ENCODE measurements at regions not wholly inside any gene's neighbourhood (a gene's known extent, or its start where the extent isn't known, plus 50 kb on each side); places are given as distances from the start of the nearest gene placed in this dataset.

DNA sequence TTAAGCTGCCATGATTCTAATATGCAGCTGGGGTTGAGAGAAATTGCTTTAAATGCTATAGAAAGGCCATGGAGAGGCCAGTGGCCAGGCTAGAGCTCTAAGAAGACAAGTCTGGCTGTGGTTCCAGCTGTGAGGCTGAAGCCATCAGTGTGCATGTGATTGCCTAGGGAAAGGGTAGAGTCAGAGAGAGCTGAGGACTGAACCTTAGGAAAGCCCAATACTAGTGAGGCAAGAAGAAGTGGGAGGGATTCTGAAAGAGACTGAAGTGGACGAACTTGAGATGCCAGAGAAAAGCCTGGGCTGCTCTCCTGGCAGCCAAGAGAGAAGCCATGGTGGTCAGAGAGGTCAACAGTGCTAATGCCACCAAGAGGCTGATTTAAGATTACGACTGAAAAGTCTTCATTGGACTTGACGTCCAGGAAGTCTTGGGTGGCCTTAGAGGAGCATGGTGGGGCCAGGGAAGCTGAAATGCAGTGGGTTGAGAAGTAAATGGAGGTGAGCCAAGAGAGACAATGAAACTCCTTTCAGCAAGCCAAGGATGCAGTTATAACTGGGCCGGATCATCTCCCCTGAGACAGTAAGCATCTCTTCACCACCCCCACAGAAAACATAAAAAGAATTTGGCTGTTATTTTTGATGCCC lies 133.2 kb downstream of the TMEM174 start:
- no peak for DNase-seq

- no peak for DNase-seq
Observed at GRCh38 chr5:73305386-73305785, 132.4 kb downstream of the TMEM174 start.

- DNase-seq: no peak
Observed at GRCh38 chr5:73304381-73304780, 131.4 kb downstream of the TMEM174 start.

- DNase-seq: no peak
Observed at GRCh38 chr5:73303148-73304079, 130.4 kb downstream of the TMEM174 start.

DNA sequence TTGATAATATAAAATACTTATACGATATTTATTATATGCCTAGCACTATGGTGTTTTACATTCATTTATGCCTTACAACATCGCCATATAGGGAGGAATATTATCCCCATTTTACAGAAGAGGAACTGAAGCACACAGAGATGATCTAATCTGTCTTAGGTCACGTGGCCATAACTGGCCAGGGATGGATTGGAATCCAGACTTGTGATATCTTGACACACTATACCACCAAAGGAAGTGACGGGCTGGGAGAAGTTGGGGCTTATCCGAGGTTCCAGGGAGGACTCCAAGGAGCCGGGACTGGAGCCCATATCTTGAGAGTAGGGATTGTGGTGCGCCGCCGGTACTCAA lies 129.8 kb downstream of the TMEM174 start:
- no peak for DNase-seq

DNA sequence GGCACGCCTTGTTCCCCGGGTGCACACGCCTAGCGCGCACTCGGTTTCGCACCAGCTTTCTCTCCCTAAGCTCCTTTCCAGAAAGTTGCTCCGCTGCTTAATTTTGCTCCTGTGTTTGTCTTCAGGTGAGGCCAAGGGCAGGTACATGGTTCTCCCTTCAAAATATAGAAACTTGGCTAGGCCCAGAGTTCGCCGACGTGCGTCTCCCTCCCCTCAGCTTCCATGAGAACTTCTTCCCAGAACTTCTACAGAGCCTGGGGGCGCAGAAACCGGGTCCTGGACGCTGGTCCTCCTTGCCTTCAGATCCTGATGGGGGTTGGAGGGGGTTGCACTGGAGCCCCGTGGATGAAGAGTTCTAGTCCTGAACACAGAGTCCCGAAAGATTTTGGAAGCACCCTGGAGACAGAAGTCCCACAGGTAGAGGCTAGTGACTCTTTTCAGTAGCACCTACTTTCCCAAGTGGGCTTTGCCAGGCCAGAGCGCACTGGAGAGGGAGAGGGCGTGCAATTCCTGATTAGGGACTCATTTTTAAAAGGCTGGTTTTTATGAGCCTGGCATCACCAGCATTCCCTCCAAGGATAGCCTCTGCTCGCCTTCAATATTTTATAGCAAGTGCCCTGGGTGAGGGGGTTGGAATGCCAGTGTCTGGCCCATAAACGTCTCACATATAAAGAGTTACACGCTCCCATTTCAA lies 128.4 kb downstream of the TMEM174 start:
- no peak for DNase-seq

DNA sequence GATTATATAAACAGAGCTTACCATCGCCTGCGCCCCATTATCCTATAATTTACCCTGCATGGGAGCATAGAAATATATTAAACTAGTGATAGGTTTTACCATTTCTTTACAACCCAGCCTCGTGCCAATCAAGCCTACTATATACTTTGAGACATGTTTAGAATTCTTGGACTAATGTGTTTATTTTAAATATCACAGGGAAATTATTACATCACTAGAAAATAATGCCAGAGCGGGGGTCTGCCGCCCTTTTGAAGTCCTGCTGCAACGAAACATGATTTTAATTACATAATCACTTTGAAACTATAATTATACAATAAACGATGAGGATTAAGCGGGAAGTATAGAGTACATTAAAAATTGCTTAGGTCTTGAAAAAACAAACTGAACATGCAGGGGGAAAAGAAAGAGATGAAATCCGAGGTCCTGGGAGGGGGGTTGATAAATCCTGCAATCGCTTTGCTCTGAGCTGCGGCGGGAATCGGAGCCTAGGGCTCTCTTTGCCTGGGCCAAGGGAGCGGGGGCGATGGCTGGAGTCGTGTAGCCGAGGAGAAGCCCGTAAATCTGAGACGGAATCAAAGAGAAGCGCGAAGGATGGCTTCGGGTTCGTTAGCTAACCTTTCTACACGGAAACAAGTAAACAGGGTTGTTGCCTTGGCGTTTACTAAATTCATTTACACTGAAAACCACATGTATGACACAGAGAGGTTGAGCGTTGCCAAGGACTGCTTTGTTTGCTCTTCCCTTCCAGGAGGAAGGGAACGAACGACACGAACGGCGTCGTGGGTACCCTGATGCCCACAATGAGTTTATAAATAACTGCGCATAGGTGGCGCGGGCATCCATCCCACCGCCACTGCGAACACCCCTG lies 127.6 kb downstream of the TMEM174 start:
- DNase-seq: no peak

DNA sequence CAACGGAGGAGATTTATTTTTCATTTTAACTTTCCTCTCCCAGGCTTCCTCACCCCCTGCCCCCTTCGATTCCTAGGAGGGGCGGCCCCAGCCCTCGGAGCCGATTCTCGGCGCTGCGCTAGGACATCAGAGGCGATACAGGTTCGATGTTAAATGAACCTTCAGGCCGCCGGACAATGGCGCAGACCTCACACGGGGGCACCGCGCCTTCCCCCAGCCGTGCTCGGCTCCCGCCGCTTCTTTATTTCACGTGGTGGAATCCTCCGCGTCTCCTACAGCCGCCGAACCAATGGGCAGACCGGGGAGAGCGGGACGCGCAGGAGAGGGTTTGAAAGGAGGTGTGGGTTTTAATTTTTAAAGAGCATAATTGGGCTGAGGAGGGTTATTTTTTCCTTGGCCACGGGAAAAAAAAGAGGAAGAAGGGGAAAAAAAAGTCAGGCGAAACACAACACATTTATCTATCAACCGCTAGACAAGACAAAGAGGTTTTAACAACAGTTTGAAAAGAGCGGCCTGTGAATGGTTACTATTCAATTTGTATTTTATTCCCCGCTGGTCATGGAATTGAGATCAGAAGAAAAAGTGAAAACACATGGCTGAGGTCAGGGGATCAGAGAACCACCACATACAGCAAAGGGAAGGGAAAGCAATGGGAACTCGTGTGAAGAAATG lies 126.8 kb downstream of the TMEM174 start:
- DNase-seq: no peak

DNA sequence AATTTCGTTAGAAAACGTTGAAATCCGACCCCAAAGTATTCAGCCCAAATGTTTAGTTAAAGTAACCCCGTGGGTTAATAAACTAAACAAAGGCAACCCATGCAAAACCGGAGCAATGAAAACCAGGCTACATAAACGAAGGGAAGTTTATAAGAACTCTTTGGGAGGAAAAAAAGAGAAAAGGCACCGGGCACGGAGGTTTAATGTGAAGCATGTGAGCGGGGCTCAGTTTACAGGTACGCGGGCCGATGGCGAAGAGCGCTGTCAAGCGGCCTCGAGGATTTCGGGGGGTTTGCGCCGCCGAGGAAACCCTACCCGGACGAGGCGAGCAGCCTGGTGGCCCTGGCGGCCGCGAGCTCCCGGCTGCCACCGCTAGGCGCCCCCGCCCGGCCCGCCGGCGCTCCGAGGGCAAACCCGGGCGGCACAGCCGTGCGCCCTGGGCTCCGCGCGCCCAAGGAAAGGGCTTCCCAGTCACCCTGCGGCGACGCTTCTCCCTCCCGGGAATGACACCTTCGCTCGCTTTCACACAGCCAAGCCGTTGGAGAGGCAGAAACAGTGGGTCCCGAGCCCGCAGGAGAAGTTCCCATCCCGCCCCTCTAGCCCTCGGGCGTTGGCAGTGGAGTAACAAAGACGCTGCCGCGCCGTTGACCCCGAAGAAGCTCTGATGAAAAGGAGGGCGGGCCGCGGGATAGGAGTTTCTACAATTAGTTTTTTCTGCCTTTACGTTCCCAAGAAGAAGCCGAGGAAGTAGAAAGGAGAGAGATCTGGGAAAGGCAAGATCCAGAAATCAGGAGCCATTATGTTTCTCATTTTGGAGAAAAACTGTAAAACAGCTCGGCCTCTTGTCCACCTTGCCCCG lies 126.0 kb downstream of the TMEM174 start:
- no peak for DNase-seq

DNA sequence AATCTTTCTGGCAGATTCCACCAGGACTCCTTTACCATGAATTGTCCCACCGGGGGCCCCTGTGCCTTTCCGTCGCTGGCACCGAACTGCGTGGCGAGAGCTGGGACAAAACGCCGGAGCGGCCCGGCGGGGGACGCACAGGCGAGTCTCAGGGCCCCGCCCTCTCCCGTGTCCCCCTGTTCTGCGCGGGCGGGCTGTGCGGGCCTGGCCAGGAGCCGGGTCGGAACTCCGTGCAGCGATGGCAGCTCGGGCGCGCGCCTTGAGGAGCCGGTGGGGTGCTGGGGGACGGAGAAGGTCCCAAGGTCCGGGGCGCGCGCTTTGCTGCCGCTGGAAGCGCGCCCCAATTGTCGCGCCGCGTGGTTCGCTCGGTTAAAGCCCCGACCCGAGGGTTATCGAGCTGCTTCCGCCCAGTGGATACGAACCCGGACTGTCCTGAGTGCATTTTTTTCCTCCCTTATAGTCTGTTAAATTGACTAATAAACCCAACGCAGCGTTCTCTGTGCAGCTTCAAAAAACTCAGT lies 125.3 kb downstream of the TMEM174 start:
- no peak for DNase-seq

DNA sequence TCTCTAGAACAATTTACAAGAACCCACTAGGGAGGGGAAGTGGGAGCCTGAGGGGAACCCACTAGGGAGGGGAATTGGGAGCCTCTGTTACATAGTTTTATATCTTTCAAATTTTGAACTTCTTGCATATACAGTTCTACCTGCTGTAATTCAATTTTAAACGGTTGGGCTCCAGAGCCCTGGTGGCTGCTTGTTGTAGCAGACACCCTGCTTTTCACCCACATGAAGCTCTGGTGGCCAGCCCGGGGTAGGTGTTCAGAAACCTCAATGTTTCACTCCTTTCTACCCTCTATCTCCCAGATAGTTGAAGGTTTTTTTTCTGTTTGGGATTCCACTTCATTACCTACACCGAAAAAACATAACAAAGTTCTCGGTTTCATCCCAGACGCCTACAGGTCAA lies 124.4 kb downstream of the TMEM174 start:
- DNase-seq: no peak

- no peak for DNase-seq
Observed at GRCh38 chr5:73296772-73297171, 123.8 kb downstream of the TMEM174 start.

- DNase-seq: no peak
Observed at GRCh38 chr5:73295921-73296320, 122.9 kb downstream of the TMEM174 start.

GRCh38 chr5:73295447-73295846 lies 122.5 kb downstream of the TMEM174 start:
- no peak for DNase-seq

DNA sequence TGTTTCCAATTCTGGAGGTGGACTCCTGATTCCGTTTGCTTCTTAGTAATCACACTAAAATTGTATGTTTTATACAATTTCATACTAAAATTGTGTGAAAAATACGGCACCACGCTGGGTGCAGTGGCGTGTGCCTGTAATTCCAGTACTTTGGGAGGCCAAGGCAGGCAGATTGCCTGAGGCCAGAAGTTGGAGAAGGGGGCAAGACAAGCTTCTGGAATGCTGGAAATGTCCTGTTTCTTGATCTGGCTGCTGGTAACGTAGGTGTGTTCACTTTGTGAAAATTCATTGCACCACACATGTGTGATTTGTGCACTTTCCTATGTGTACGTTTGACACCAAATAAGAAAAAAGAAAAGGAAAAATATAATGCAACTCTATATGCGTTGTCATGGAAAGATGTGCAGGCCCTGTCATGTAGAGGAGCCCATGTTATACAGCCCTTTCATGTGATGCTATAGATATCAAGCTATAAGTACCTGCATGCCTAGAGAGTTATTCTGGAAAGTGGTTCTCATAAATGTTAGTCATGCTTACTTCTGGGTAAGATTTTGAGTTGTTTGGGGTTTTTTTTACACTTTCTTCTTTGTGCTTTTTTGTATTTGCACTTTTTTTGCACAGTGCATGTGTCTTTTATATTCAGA lies 119.9 kb downstream of the TMEM174 start:
- no peak for DNase-seq

GRCh38 chr5:73291873-73292272 lies 118.9 kb downstream of the TMEM174 start:
- no peak for DNase-seq

DNA sequence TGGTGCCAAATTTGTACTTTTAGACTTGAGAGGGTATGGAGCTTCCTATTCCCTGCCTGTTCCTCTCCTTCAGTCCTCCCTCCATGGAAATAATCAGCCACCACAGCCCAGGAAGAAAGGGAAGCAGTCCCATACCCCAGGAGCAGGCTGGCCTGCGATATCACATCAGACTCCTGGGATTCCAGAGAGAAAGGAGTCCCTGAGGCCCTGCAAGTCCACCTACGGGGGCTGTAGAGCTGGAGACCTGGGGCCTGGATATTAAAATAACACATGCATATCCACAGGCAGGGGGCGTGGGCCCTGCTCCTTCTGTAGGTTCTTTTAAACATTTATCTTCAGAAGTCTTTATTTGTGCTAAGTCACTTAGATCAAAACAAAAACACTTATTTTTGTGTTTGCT lies 117.2 kb downstream of the TMEM174 start:
- no peak for DNase-seq

DNA sequence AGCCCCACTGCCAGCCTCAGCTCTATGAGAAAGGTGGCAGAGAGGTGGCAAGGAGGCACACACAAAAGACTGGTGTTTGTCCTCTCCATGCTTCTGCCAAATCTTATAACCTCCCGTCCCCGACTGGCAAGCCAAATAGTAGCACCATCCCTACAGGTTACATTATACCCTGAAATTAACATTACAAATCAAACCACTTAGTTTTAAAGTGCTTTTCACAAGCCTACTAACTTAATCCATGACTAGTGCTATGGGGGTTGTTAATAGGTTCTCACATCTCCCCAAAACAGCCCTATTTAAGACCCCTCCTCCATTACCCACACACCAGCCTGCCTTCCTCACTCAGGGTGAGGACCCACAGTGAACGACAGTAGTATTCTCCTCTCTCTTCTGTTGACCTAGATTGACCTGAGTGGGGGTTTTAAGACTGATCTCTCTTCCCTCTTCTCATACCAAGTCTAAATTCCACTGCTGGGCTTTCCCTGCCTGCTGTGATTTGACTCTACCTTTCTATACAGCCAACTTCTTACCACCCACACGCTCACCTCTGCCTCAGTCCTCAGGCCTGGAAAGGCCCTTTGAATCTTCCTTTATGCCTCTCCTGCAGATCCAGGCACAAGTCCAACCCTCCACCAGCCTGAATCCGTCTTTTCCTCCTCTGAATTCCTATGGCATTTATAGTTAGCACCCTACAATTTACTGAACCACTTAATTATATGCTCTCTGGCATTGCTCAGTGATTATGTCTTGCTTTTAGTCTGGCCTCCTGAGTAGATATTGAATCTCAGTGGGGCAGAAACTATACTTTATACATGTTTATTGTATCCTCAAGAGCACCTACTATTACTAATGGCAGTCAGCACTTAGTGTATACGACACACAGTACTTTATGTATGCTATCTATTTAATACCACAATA lies 116.1 kb downstream of the TMEM174 start:
- no peak for DNase-seq

GRCh38 chr5:73286896-73287295 lies 113.9 kb downstream of the TMEM174 start:
- no peak for DNase-seq

Data from CD4-positive, alpha-beta T cell treated with Interleukin-17A for 1 hour (primary cell).